ENCODE measurements at regions not wholly inside any gene's neighbourhood (a gene's known extent, or its start where the extent isn't known, plus 50 kb on each side); places are given as distances from the start of the nearest gene placed in this dataset.
A peak's percentile ranks its signal among the peaks of the same experiment; 100 is the strongest.

DNA sequence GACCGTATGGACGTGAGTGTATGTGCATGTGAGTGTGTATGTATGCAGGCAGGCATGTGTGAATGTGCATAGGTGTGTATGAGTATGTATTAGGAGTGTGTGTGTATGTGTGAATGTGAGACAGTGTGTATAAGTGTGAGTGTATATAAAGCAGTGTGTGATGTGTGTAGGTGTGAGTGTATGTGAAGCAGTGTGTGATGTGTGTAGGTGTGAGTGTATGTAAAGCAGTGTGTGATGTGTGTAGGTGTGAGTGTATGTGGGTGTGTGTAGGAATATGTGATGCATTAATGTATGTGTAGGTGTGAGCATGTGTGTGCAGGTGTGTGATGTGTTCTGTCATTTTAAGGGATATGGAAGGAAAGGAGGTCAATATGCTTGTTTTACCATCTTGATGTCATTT is 215.5 kb downstream of the GADD45G start:
- no CpG with 5 or more reads among the region's 2 CpGs for WGBS (ENCODE audit: extremely low coverage, insufficient coverage, insufficient read length)
- no peaks in the 10 kb centered on the region for H3K36me3 ChIP-seq (ENCODE audit: control insufficient read depth in 1 of 2, insufficient read depth in 2 of 2, low read length in 2 of 2)
- no peak overlapping the region for H4K8ac ChIP-seq (ENCODE audit: low read depth, low read length)
- no peak overlapping the region for H2AK5ac ChIP-seq (ENCODE audit: low read length)
- H3K4me3 ChIP-seq (ENCODE audit: low read depth, low read length), result no peak overlapping the region
- no peaks in the 10 kb centered on the region for H3K27me3 ChIP-seq (ENCODE audit: insufficient read depth, low read length)
- H3K14ac ChIP-seq (ENCODE audit: low read length), result no peak overlapping the region
- H3K79me1 ChIP-seq (ENCODE audit: low read length), result no peaks in the 10 kb centered on the region
- no peak overlapping the region for H2AFZ ChIP-seq (ENCODE audit: insufficient read depth, low read length, poor library complexity)
- no peak overlapping the region for H4K12ac ChIP-seq (ENCODE audit: low read depth, low read length)
- H3K79me2 ChIP-seq (ENCODE audit: control insufficient read depth, insufficient read depth, low read length, poor library complexity), result no peaks in the 10 kb centered on the region
- no peak overlapping the region for H2BK5ac ChIP-seq (ENCODE audit: low read depth, low read length, poor library complexity)
- H3K4me1 ChIP-seq (ENCODE audit: control insufficient read depth in 1 of 2, insufficient read depth in 2 of 2, low read length in 2 of 2), result peaks cover 0 to 8% of the 10 kb centered on the region in 2 experiments
- H3K18ac ChIP-seq (ENCODE audit: low read length), result no peak overlapping the region
- no peak overlapping the region for H3K4me2 ChIP-seq (ENCODE audit: low read length)
- H2BK120ac ChIP-seq (ENCODE audit: insufficient read depth, low read length, poor library complexity), result no peak overlapping the region
- H3K27ac ChIP-seq (ENCODE audit: low read depth, low read length), result no peak overlapping the region
- H4K91ac ChIP-seq (ENCODE audit: low read depth, low read length), result no peak overlapping the region
- DNase-seq, result no peak
- no peak overlapping the region for H3K9ac ChIP-seq (ENCODE audit: low read length)
- no peak overlapping the region for H3K4ac ChIP-seq (ENCODE audit: low read depth, low read length)
- H2BK12ac ChIP-seq (ENCODE audit: low read length), result no peak overlapping the region
- H3K9me3 ChIP-seq (ENCODE audit: insufficient read depth, low read depth, low read length), result peaks cover 2% of the 10 kb centered on the region
- no peak overlapping the region for H3K23ac ChIP-seq (ENCODE audit: low read length)

DNA sequence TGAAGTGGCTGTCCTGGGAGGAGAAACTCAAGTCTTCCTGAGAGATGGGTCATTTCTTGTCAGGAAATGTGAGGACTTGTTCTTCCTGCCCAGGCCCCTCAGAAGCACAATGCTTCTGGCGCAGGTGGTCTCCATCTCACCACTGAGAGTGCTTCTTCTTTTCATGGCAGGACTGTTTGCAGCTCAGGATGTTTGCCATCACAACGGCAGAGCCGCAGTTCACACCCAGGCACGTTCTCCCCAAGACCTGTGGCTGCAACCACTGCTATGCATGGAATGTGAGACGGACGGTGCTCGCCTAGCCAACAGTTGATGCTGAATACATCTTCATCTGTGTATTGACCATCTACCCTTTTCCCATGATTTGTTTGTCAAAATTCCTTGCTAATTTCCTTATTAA is 216.3 kb downstream of the GADD45G start:
- Histone ChIP-seq H3K23ac (ENCODE audit: low read length) (no peak overlapping the region), H2AFZ (ENCODE audit: insufficient read depth, low read length, poor library complexity) (no peak overlapping the region), H3K9ac (ENCODE audit: low read length) (no peak overlapping the region), H3K79me2 (ENCODE audit: control insufficient read depth, insufficient read depth, low read length, poor library complexity) (no peaks in the 10 kb centered on the region), H4K12ac (ENCODE audit: low read depth, low read length) (no peak overlapping the region), H3K4me1 (ENCODE audit: control insufficient read depth in 1 of 2, insufficient read depth in 2 of 2, low read length in 2 of 2) (peaks cover 0 to 8% of the 10 kb centered on the region in 2 experiments), H2BK12ac (ENCODE audit: low read length) (no peak overlapping the region), H4K8ac (ENCODE audit: low read depth, low read length) (no peak overlapping the region), H3K14ac (ENCODE audit: low read length) (no peak overlapping the region), H2AK5ac (ENCODE audit: low read length) (no peak overlapping the region), H2BK5ac (ENCODE audit: low read depth, low read length, poor library complexity) (no peak overlapping the region), H3K4me3 (ENCODE audit: low read depth, low read length) (no peak overlapping the region), H3K36me3 (ENCODE audit: control insufficient read depth in 1 of 2, insufficient read depth in 2 of 2, low read length in 2 of 2) (no peaks in the 10 kb centered on the region), H3K79me1 (ENCODE audit: low read length) (no peaks in the 10 kb centered on the region), H3K27ac (ENCODE audit: low read depth, low read length) (no peak overlapping the region), H3K9me3 (ENCODE audit: insufficient read depth, low read depth, low read length) (peaks cover 2% of the 10 kb centered on the region), H3K4ac (ENCODE audit: low read depth, low read length) (no peak overlapping the region), H3K27me3 (ENCODE audit: insufficient read depth, low read length) (no peaks in the 10 kb centered on the region), H3K4me2 (ENCODE audit: low read length) (no peak overlapping the region), H4K91ac (ENCODE audit: low read depth, low read length) (no peak overlapping the region), H2BK120ac (ENCODE audit: insufficient read depth, low read length, poor library complexity) (no peak overlapping the region), H3K18ac (ENCODE audit: low read length) (no peak overlapping the region)
- peak in 1 of 2 donors; percentile 27 for DNase-seq
- WGBS (ENCODE audit: extremely low coverage, insufficient coverage, insufficient read length), result no CpG with 5 or more reads among the region's 7 CpGs

DNA sequence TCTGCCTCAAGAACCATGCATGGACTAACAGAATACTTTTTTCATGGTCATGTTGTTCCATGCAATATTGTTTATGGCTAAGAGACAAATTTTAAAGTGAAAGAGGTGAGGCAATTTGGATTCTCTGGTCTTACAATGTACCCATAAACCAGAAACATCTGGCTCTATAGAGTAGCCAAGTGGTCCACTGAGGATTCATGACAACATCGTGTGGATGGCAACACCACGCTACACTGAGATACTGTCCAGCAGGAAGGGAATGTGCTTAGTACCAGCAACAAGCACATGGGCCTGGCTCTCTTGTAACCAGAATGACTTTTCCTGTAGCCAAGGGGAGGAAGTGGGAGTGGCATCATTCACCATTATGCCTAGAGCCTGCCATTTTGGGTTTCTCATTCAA is 218.2 kb downstream of the GADD45G start:
- no peak overlapping the region for H3K27ac ChIP-seq (ENCODE audit: low read depth, low read length)
- H4K8ac ChIP-seq (ENCODE audit: low read depth, low read length), result no peak overlapping the region
- H2BK5ac ChIP-seq (ENCODE audit: low read depth, low read length, poor library complexity), result no peak overlapping the region
- H4K91ac ChIP-seq (ENCODE audit: low read depth, low read length), result no peak overlapping the region
- DNase-seq, result no peak
- peaks cover 0 to 6% of the 10 kb centered on the region in 2 experiments for H3K4me1 ChIP-seq (ENCODE audit: control insufficient read depth in 1 of 2, insufficient read depth in 2 of 2, low read length in 2 of 2)
- no peak overlapping the region for H4K12ac ChIP-seq (ENCODE audit: low read depth, low read length)
- H2BK12ac ChIP-seq (ENCODE audit: low read length), result no peak overlapping the region
- H3K9me3 ChIP-seq (ENCODE audit: insufficient read depth, low read depth, low read length), result peaks cover 2% of the 10 kb centered on the region
- no peak overlapping the region for H3K4me2 ChIP-seq (ENCODE audit: low read length)
- H3K23ac ChIP-seq (ENCODE audit: low read length), result no peak overlapping the region
- no peak overlapping the region for H3K4ac ChIP-seq (ENCODE audit: low read depth, low read length)
- H3K4me3 ChIP-seq (ENCODE audit: low read depth, low read length), result no peak overlapping the region
- H3K27me3 ChIP-seq (ENCODE audit: insufficient read depth, low read length), result no peaks in the 10 kb centered on the region
- H2AFZ ChIP-seq (ENCODE audit: insufficient read depth, low read length, poor library complexity), result no peak overlapping the region
- H2BK120ac ChIP-seq (ENCODE audit: insufficient read depth, low read length, poor library complexity), result no peak overlapping the region
- H2AK5ac ChIP-seq (ENCODE audit: low read length), result no peak overlapping the region
- no peak overlapping the region for H3K18ac ChIP-seq (ENCODE audit: low read length)
- no CpG with 5 or more reads among the region's 2 CpGs for WGBS (ENCODE audit: extremely low coverage, insufficient coverage, insufficient read length)
- no peak overlapping the region for H3K14ac ChIP-seq (ENCODE audit: low read length)
- H3K79me1 ChIP-seq (ENCODE audit: low read length), result no peaks in the 10 kb centered on the region
- H3K9ac ChIP-seq (ENCODE audit: low read length), result no peak overlapping the region
- H3K79me2 ChIP-seq (ENCODE audit: control insufficient read depth, insufficient read depth, low read length, poor library complexity), result no peaks in the 10 kb centered on the region
- H3K36me3 ChIP-seq (ENCODE audit: control insufficient read depth in 1 of 2, insufficient read depth in 2 of 2, low read length in 2 of 2), result no peaks in the 10 kb centered on the region

DNA sequence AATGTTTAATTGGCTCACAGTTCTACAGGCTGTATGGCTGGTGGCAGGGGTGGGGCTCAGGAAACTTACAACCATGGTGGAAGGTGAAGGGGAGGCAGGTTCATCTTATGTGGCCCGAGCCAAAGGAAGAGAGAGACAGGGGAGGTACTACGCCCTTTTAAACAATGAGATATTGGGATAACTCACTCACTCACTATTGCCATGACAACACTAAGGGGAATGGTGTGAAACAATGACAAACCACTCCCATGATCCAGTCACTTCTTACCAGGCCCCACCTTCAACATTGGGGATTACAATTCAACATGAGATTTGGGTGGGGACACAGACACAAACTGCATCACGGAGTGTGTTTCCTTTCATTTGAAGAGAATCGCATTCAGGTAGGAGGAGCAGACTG is 220.9 kb downstream of the GADD45G start:
- no peak overlapping the region for H2BK120ac ChIP-seq (ENCODE audit: insufficient read depth, low read length, poor library complexity)
- H3K27ac ChIP-seq (ENCODE audit: low read depth, low read length), result no peak overlapping the region
- H3K36me3 ChIP-seq (ENCODE audit: control insufficient read depth in 1 of 2, insufficient read depth in 2 of 2, low read length in 2 of 2), result no peaks in the 10 kb centered on the region
- H3K23ac ChIP-seq (ENCODE audit: low read length), result no peak overlapping the region
- no peak overlapping the region for H3K4ac ChIP-seq (ENCODE audit: low read depth, low read length)
- peaks cover 0 to 6% of the 10 kb centered on the region in 2 experiments for H3K4me1 ChIP-seq (ENCODE audit: control insufficient read depth in 1 of 2, insufficient read depth in 2 of 2, low read length in 2 of 2)
- H3K9me3 ChIP-seq (ENCODE audit: insufficient read depth, low read depth, low read length), result peaks cover 2% of the 10 kb centered on the region
- no peak overlapping the region for H2AFZ ChIP-seq (ENCODE audit: insufficient read depth, low read length, poor library complexity)
- peak overlapping the region; percentile 19 for H2AK5ac ChIP-seq (ENCODE audit: low read length)
- H3K4me2 ChIP-seq (ENCODE audit: low read length), result no peak overlapping the region
- no peak overlapping the region for H3K9ac ChIP-seq (ENCODE audit: low read length)
- H2BK5ac ChIP-seq (ENCODE audit: low read depth, low read length, poor library complexity), result no peak overlapping the region
- no peaks in the 10 kb centered on the region for H3K27me3 ChIP-seq (ENCODE audit: insufficient read depth, low read length)
- DNase-seq, result no peak
- H3K79me2 ChIP-seq (ENCODE audit: control insufficient read depth, insufficient read depth, low read length, poor library complexity), result no peaks in the 10 kb centered on the region
- no peak overlapping the region for H3K4me3 ChIP-seq (ENCODE audit: low read depth, low read length)
- no peak overlapping the region for H4K8ac ChIP-seq (ENCODE audit: low read depth, low read length)
- no peak overlapping the region for H4K91ac ChIP-seq (ENCODE audit: low read depth, low read length)
- WGBS (ENCODE audit: extremely low coverage, insufficient coverage, insufficient read length), result no CpG with 5 or more reads among the region's 4 CpGs
- H3K79me1 ChIP-seq (ENCODE audit: low read length), result no peaks in the 10 kb centered on the region
- no peak overlapping the region for H4K12ac ChIP-seq (ENCODE audit: low read depth, low read length)
- no peak overlapping the region for H2BK12ac ChIP-seq (ENCODE audit: low read length)
- H3K18ac ChIP-seq (ENCODE audit: low read length), result no peak overlapping the region
- no peak overlapping the region for H3K14ac ChIP-seq (ENCODE audit: low read length)
